AG10803 (cell line): ENCODE measurements at regions not wholly inside any gene's neighbourhood (a gene's known extent, or its start where the extent isn't known, plus 50 kb on each side); places are given as distances from the start of the nearest gene placed in this dataset.

Experiments used
- DNase-seq: peaks from one replicate; pipeline ENCODE4 v3.0.0; 2010; ENCODE audit warnings: low read depth
- H3K4me3 ChIP-seq: 2 replicates; pipeline ENCODE4 v1.5.1; 2011; ENCODE audit warnings: mild to moderate bottlenecking, low read length, control low read depth
- TF ChIP-seq, protein P1 (sequence below): conservative IDR thresholded peaks from 2 replicates; pipeline ENCODE4 v1.5.1; 2011; ENCODE audit warnings: mild to moderate bottlenecking, low read length, control low read depth, inconsistent platforms

DNA sequence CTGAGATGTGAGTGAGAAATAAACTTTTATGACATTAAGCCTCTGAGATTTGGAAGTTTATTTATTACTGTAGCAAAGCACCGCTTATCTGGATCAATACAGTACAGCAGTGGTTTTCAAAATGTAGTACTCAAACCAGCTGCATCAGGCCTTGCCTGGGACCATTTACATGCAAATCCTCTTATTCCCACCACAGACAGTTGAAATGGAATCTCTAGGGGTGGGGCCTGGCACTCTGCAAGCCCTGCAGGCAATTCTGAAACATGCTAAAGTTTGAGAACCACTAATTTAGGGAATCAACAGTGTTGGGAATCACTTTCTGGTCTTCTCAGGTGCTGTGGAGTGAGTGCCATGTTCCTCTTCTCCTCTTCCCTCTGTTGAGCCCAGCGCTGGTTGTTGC lies 77.8 kb upstream of the TAMM41 start:
- TF ChIP-seq, protein P1, sequence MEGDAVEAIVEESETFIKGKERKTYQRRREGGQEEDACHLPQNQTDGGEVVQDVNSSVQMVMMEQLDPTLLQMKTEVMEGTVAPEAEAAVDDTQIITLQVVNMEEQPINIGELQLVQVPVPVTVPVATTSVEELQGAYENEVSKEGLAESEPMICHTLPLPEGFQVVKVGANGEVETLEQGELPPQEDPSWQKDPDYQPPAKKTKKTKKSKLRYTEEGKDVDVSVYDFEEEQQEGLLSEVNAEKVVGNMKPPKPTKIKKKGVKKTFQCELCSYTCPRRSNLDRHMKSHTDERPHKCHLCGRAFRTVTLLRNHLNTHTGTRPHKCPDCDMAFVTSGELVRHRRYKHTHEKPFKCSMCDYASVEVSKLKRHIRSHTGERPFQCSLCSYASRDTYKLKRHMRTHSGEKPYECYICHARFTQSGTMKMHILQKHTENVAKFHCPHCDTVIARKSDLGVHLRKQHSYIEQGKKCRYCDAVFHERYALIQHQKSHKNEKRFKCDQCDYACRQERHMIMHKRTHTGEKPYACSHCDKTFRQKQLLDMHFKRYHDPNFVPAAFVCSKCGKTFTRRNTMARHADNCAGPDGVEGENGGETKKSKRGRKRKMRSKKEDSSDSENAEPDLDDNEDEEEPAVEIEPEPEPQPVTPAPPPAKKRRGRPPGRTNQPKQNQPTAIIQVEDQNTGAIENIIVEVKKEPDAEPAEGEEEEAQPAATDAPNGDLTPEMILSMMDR, result no peak
- no peak for DNase-seq
- no peak overlapping the region for H3K4me3 ChIP-seq

DNA sequence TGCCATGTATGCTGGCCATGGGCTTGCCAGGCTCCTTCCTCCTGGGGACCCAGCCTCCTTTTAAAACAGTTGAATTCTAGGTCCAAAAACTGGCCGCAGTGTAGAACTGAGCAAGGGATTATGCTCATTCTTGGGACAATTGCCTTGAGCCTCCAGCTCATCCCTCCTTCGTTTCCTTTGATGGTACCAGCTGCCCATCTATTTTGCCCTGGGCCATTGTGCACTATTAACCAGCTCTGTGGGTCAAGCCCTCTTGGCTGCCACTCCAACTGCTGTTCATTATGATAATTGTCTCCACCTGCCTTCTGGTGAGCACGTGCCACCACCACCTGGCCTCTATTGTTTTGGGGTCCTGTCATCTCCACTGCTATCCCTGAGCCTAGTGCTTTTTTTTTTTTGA lies 75.8 kb upstream of the SYN2 start:
- H3K4me3 ChIP-seq, result no peak overlapping the region
- TF ChIP-seq, protein P1, result no peak
- no peak for DNase-seq

DNA sequence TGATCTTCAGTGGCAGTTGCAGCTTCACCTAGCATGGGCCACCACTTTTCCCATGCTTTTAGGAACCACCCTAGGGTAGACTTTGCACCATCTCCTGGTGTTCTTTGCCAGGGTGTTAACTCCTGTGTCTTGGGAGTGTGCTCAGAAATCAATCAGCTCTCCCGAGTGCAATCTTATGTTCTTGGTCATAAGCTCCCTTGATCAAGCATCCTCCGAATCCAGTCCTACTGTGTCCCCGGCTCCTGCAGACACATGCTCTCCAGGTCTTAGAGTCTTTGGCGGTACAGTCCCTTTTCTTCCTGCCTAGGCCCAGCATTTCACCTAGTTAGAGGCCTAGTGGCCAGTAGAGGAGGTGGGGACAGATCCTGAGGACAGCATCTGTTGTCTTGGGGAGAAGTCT lies 74.7 kb upstream of the SYN2 start:
- DNase-seq, result no peak
- H3K4me3 ChIP-seq, result no peak overlapping the region
- TF ChIP-seq, protein P1, result no peak

DNA sequence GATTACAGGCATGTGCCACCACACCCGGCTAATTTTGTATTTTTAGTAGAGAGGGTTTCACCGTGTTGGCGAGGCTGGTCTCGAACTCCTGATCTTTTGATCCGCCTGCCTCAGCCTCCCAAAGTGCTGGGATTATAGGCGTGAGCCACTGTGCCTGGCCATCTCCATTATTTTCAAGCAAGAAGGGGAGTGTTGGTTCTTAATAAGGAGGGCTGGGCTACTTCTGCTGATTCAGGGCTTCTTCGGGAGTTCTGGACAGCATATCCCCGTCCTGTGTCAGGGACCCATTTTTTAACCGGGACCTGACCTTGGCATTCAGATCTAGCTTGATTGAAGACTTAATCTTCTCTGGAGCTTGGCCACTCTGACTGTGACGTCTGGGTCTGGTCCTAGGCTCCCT lies 74.1 kb upstream of the SYN2 start:
- H3K4me3 ChIP-seq, result no peak overlapping the region
- no peak for DNase-seq
- TF ChIP-seq, protein P1, result no peak

DNA sequence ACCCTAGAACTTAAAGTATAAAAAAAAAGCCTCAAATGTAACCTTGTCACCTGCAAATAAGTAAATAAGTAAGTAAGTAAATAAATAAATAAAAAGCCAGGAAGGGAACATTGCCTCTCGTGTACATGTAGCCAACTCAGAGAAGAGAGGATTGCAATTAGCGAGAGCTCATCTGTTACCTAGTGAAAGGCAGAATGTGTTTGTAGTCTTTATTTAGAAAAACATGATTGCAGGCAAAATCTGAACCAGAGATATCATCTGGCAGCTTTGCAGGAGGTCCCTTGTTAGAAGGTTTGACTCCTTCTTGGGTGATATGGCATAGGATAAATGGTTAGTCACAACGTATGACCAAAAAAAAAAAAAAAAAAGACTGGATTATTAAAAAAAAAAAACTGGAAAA lies 71.6 kb upstream of the SYN2 start:
- no peak for DNase-seq
- no peak overlapping the region for H3K4me3 ChIP-seq
- TF ChIP-seq, protein P1, result no peak

DNA sequence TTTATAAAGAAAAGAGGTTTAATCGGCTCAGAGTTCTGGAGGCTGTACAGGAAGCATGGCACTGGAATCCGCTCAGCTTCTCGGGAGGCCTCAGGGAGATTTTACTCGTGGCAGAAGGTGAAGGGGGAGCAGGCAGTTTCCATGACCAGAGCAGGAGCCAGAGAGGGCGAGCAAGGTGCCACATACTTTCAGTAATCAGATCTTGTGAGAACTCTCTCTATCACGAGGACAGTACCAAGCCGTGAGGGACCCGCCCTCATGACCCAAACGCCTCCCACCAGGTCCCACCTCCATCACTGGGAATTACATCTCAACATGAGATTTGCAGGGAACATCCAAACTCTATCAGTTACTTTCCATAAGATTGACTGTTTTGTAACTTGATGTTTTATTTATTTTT lies 70.7 kb upstream of the SYN2 start:
- TF ChIP-seq, protein P1, result no peak
- no peak overlapping the region for H3K4me3 ChIP-seq
- no peak for DNase-seq

DNA sequence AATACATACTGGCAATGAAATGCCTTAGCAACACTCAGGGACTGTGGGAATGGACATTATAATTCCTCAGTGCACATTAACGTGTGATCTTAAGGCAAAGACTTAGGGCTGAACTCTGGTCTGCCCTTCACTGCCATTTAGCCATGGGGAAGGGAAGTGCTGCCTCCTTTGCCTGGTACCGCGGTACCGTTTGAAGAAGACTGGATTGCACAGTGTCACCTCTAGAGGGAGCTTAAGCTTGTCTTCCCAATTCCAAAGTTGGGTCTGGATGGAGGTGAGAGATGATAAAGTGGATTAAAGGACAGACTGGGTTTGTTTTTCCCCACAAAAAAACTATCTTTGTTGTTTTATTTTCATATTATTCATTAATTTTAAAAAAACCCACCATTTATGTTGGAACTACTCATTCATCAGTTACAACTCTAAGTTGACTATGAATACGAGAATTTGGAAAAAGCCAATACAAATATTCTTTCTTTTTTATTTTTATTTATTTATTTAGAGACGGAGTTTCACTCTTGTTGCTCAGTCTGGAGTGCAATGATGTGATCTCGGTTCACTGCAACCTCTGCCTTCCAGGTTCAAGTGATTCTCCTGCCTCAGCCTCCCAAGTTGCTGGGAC lies 60.0 kb upstream of the SYN2 start:
- TF ChIP-seq, protein P1, result peak; percentile 60
- H3K4me3 ChIP-seq, result no peak overlapping the region
- peak; percentile 9 for DNase-seq
